ENCODE measurements at regions not wholly inside any gene's neighbourhood (a gene's known extent, or its start where the extent isn't known, plus 50 kb on each side); places are given as distances from the start of the nearest gene placed in this dataset.

GRCh38 chr10:105827133-105827532 lies 1186.0 kb downstream of the SORCS3 start (continued):
- TF ChIP-seq ZNF317 (CRISPR knock-in tag; IDR thresholded peaks at IDR 0.05; ENCODE audit: borderline replicate concordance, low read depth): no peak
- no peak for TF ChIP-seq GRHL2 (CRISPR knock-in tag; IDR thresholded peaks at IDR 0.05; ENCODE audit: insufficient replicate concordance, severe bottlenecking)
- no peak for TF ChIP-seq ETV6 (CRISPR knock-in tag; IDR thresholded peaks at IDR 0.05)
- no peak for TF ChIP-seq NR1H2 (CRISPR knock-in tag; IDR thresholded peaks at IDR 0.05)

- TF ChIP-seq PRRX2 (CRISPR knock-in tag; IDR thresholded peaks at IDR 0.05) (no peak), ERG (CRISPR knock-in tag; IDR thresholded peaks at IDR 0.05) (no peak), CBFB (CRISPR knock-in tag; IDR thresholded peaks at IDR 0.05; ENCODE audit: low read depth) (no peak), MLX (CRISPR knock-in tag; IDR thresholded peaks at IDR 0.05) (no peak), MAX (CRISPR knock-in tag; IDR thresholded peaks at IDR 0.05) (no peak), USF1 (CRISPR knock-in tag; IDR thresholded peaks at IDR 0.05) (no peak), TEAD1 (CRISPR knock-in tag; IDR thresholded peaks at IDR 0.05) (no peak), HMGA2 (CRISPR knock-in tag; IDR thresholded peaks at IDR 0.05) (no peak), ZNF532 (CRISPR knock-in tag; IDR thresholded peaks at IDR 0.05; ENCODE audit: borderline replicate concordance) (no peak), NFATC4 (CRISPR knock-in tag; IDR thresholded peaks at IDR 0.05) (no peak), TEAD4 (CRISPR knock-in tag; IDR thresholded peaks at IDR 0.05) (no peak), ZNF317 (CRISPR knock-in tag; IDR thresholded peaks at IDR 0.05; ENCODE audit: borderline replicate concordance, low read depth) (no peak), FOXJ3 (CRISPR knock-in tag; IDR thresholded peaks at IDR 0.05; ENCODE audit: borderline replicate concordance) (no peak), GRHL2 (CRISPR knock-in tag; IDR thresholded peaks at IDR 0.05; ENCODE audit: insufficient replicate concordance, severe bottlenecking) (no peak)
- DNase-seq (ENCODE audit: low spot score) (no peak), ATAC-seq (no peak)
- Mint-ChIP-seq H3K4me3 (no peak overlapping the region), H3K27ac (no peak overlapping the region), H3K27me3 (ENCODE audit: low read depth) (no peaks in the 10 kb centered on the region; the same call in 1 of the 2 replicates), H3K36me3 (no peaks in the 10 kb centered on the region), H3K4me1 (peaks cover 13% of the 10 kb centered on the region), H3K9me3 (peaks cover 4% of the 10 kb centered on the region)
- CTCF ChIA-PET: no interaction called here
- POLR2A ChIA-PET: no interaction called here
Measured at GRCh38 chr10:105807935-105808587, 1167.0 kb downstream of the SORCS3 start.

- TF ChIP-seq OVOL2 (CRISPR knock-in tag; IDR thresholded peaks at IDR 0.05; ENCODE audit: borderline replicate concordance) (no peak), NR3C1 (CRISPR knock-in tag; conservative IDR thresholded peaks at IDR 0.05; ENCODE audit: low read depth) (no peak), CDX4 (CRISPR knock-in tag; IDR thresholded peaks at IDR 0.05; ENCODE audit: borderline replicate concordance) (no peak), ZNF121 (CRISPR knock-in tag; IDR thresholded peaks at IDR 0.05) (no peak)
- peaks cover 7% of the 10 kb centered on the region for H3K27me3 Mint-ChIP-seq (ENCODE audit: low read depth)
- DNase-seq (ENCODE audit: low spot score) (no peak), ATAC-seq (no peak)
- POLR2A ChIA-PET: no interaction called here
- H3K27ac Mint-ChIP-seq: no peak overlapping the region
- CTCF ChIA-PET: no interaction called here
- H3K9me3 Mint-ChIP-seq: peaks cover 4% of the 10 kb centered on the region
- H3K4me3 Mint-ChIP-seq: no peak overlapping the region
- no peaks in the 10 kb centered on the region for H3K36me3 Mint-ChIP-seq
- peaks cover 3% of the 10 kb centered on the region for H3K4me1 Mint-ChIP-seq
Measured at GRCh38 chr10:105803206-105803605, 1162.1 kb downstream of the SORCS3 start.
